Uterus (tissue), 3 donors: ENCODE measurements at regions not wholly inside any gene's neighbourhood (a gene's known extent, or its start where the extent isn't known, plus 50 kb on each side); places are given as distances from the start of the nearest gene placed in this dataset.

Experiments used
- DNase-seq, 2 donors: peaks; one replicate each; pipeline ENCODE4 v3.0.0-alpha.2; 2019 to 2020
- H3K27ac ChIP-seq, 2 donors: fragments of 200-600 bp; sonication (generic); 1 replicate in 1 of 2; 2 replicates in 1 of 2; pipeline ENCODE4 v1.5.1; 2016 to 2018
- H3K27me3 ChIP-seq, 2 donors: fragments of 200-600 bp; sonication (generic); one replicate each; pipeline ENCODE4 v1.5.1; 2018 to 2019; ENCODE audit warnings: control low read depth in 1 of 2
- H3K36me3 ChIP-seq, 2 donors: fragments of 200-600 bp; sonication (generic); one replicate each; pipeline ENCODE4 v1.5.1; 2019; ENCODE audit warnings: control low read depth in 1 of 2
- H3K4me1 ChIP-seq, 2 donors: fragments of 200-600 bp; sonication (generic); one replicate each; pipeline ENCODE4 v1.5.1; 2018 to 2019; ENCODE audit warnings: control low read depth in 1 of 2
- H3K4me3 ChIP-seq, 2 donors: fragments of 200-600 bp; sonication (generic); 1 replicate in 1 of 2; 2 replicates in 1 of 2; pipeline ENCODE4 v1.5.1; 2018 to 2019; ENCODE audit warnings: mild to moderate bottlenecking in 1 of 2
- H3K9me3 ChIP-seq, 2 donors: fragments of 200-600 bp; sonication (generic); one replicate each; pipeline ENCODE4 v1.5.1; 2019; ENCODE audit warnings: control low read depth in 1 of 2
- CTCF ChIP-seq, 4 experiments: fragments of 200-600 bp in 2 of 4; fragments of 450-650 bp in 2 of 4; sonication (generic) in 2 of 4; IDR thresholded peaks; one replicate each; pipeline ENCODE4 v1.5.1; 2016 to 2019; ENCODE audit warnings: antibody characterized with exemption in 4 of 4, mild to moderate bottlenecking in 2 of 4, moderate library complexity in 1 of 4
- POLR2A ChIP-seq, 2 donors: fragments of 450-650 bp; IDR thresholded peaks; one replicate each; pipeline ENCODE4 v1.6.1; 2016; ENCODE audit warnings: antibody characterized with exemption in 2 of 2, mild to moderate bottlenecking in 1 of 2, moderate library complexity in 1 of 2
- intact Hi-C: fragments of 100-400 bp; cut with DNase I; formaldehyde crosslinking; loops from one replicate; pipeline ENCODE4 v1.15.1; 2023; ENCODE audit warnings: low total_unique reads
- donor health status: DM: yes; HTN: yes; CAD: no.

- DNase-seq = no peak
- intact Hi-C loops = no loop called here
- H3K9me3 ChIP-seq = no peaks in the 10 kb centered on the region
Observed at GRCh38 chr4:58451707-58452106, 1341.5 kb upstream of the IGFBP7 start.

GRCh38 chr4:58435871-58436270 is 1325.7 kb upstream of the IGFBP7 start:
- Histone ChIP-seq H3K4me3 (no peak overlapping the region), H3K9me3 (no peaks in the 10 kb centered on the region), H3K4me1 (no peaks in the 10 kb centered on the region), H3K27ac (no peak overlapping the region), H3K36me3 (no peaks in the 10 kb centered on the region), H3K27me3 (no peaks in the 10 kb centered on the region)
- intact Hi-C loops = no loop called here
- DNase-seq = no peak
- TF ChIP-seq POLR2A (IDR thresholded peaks at IDR 0.05) (no peak), CTCF (IDR thresholded peaks at IDR 0.05) (no peak)

More at GRCh38 chr4:58451707-58452106, 1341.5 kb upstream of the IGFBP7 start:
- TF ChIP-seq POLR2A (IDR thresholded peaks at IDR 0.05) (no peak), CTCF (IDR thresholded peaks at IDR 0.05) (no peak)
- Histone ChIP-seq H3K27ac (no peak overlapping the region), H3K4me1 (no peaks in the 10 kb centered on the region), H3K27me3 (no peaks in the 10 kb centered on the region), H3K36me3 (no peaks in the 10 kb centered on the region), H3K4me3 (no peak overlapping the region)

GRCh38 chr4:58413849-58414248 is 1303.7 kb upstream of the IGFBP7 start:
- Histone ChIP-seq H3K4me1 (no peaks in the 10 kb centered on the region), H3K27me3 (no peaks in the 10 kb centered on the region), H3K27ac (no peak overlapping the region), H3K9me3 (no peaks in the 10 kb centered on the region), H3K4me3 (no peak overlapping the region), H3K36me3 (no peaks in the 10 kb centered on the region)
- intact Hi-C loops = no loop called here
- DNase-seq = no peak
- TF ChIP-seq POLR2A (IDR thresholded peaks at IDR 0.05) (no peak), CTCF (IDR thresholded peaks at IDR 0.05) (no peak)

- H3K27ac ChIP-seq = no peak overlapping the region
- intact Hi-C loops = no loop called here
- no peak for DNase-seq
- no peaks in the 10 kb centered on the region for H3K27me3 ChIP-seq
- no peaks in the 10 kb centered on the region for H3K4me1 ChIP-seq
- no peaks in the 10 kb centered on the region for H3K9me3 ChIP-seq
- H3K4me3 ChIP-seq = no peak overlapping the region
- TF ChIP-seq POLR2A (IDR thresholded peaks at IDR 0.05) (no peak), CTCF (IDR thresholded peaks at IDR 0.05) (no peak)
- H3K36me3 ChIP-seq = no peaks in the 10 kb centered on the region
Observed at GRCh38 chr4:58411904-58412303, 1301.7 kb upstream of the IGFBP7 start.

GRCh38 chr4:58406762-58407161 is 1296.6 kb upstream of the IGFBP7 start:
- Histone ChIP-seq H3K4me1 (no peaks in the 10 kb centered on the region), H3K27me3 (no peaks in the 10 kb centered on the region)

More at GRCh38 chr4:58406762-58407161, 1296.6 kb upstream of the IGFBP7 start:
- intact Hi-C loops = no loop called here
- no peak overlapping the region for H3K4me3 ChIP-seq
- no peaks in the 10 kb centered on the region for H3K36me3 ChIP-seq
- H3K9me3 ChIP-seq = no peaks in the 10 kb centered on the region
- no peak overlapping the region for H3K27ac ChIP-seq
- TF ChIP-seq CTCF (IDR thresholded peaks at IDR 0.05) (no peak), POLR2A (IDR thresholded peaks at IDR 0.05) (no peak)
- no peak for DNase-seq
